ENCODE measurements at regions not wholly inside any gene's neighbourhood (a gene's known extent, or its start where the extent isn't known, plus 50 kb on each side); places are given as distances from the start of the nearest gene placed in this dataset.

DNA sequence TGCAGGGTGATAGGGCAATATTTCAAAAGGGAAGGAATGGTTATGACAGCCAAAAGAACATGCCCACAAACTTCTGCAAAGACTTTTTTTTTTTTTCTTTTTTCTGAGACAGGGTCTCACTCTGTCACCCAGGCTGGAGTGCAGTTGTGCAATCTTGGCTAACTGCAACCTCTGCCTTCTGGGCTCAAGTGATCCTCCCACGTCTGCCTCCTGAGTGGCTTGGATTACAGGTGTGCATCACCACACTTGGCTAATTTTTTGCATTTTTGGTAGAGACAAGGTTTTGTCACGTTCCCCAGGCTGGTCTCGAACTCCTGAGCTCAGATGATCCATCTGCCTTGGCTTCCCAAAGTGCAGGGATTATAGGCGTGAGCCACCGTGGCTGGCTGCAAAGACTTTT lies 117.6 kb upstream of the ADGRF1 start:
- no peaks in the 10 kb centered on the region for H3K27me3 Mint-ChIP-seq
- H3K36me3 Mint-ChIP-seq (ENCODE audit: low read depth): no peaks in the 10 kb centered on the region
- no peak for ATAC-seq
- POLR2A ChIA-PET: interaction anchor here (1.4 kb wide), 1 partner anchor 10 kb away, joined by 6 read pairs; no protein-coding TSS in a partner anchor
- H3K4me1 Mint-ChIP-seq (ENCODE audit: low read depth): no peaks in the 10 kb centered on the region
- no peak overlapping the region for H3K27ac Mint-ChIP-seq
- TF ChIP-seq, protein P1, sequence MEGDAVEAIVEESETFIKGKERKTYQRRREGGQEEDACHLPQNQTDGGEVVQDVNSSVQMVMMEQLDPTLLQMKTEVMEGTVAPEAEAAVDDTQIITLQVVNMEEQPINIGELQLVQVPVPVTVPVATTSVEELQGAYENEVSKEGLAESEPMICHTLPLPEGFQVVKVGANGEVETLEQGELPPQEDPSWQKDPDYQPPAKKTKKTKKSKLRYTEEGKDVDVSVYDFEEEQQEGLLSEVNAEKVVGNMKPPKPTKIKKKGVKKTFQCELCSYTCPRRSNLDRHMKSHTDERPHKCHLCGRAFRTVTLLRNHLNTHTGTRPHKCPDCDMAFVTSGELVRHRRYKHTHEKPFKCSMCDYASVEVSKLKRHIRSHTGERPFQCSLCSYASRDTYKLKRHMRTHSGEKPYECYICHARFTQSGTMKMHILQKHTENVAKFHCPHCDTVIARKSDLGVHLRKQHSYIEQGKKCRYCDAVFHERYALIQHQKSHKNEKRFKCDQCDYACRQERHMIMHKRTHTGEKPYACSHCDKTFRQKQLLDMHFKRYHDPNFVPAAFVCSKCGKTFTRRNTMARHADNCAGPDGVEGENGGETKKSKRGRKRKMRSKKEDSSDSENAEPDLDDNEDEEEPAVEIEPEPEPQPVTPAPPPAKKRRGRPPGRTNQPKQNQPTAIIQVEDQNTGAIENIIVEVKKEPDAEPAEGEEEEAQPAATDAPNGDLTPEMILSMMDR (IDR thresholded peaks at IDR 0.05): no peak
- CTCF ChIA-PET: no interaction called here
- intact Hi-C loops (cut with micrococcal nuclease): no loop called here
- no peaks in the 10 kb centered on the region for H3K9me3 Mint-ChIP-seq
- no peak for DNase-seq
- H3K4me3 Mint-ChIP-seq: no peak overlapping the region

DNA sequence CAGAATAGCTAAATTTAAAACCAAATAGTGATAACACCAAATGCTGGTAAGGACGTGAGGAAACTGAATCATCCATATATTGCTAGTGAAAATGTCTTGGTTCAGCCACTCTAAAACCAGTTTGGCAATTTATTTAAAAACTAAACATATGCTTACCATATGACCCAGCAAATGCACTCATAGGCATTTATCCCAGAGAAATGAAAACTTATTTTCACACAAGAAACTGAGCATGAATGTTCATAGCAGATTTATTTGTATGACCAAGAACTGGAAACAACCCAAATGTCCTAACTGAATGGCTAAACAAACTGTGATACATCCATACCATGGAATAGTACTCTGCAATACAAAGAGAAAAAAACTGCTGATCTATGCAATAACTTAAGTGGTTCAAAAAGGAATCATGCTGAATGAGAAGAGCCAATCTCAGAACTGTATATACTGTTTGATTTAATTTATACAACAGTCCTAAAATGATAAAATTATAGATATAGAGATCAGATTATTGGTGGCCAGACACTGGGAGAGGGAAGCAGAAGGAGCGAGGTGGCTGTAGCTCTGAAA lies 115.6 kb upstream of the ADGRF1 start:
- ChIA-PET POLR2A (no interaction called here), CTCF (no interaction called here)
- TF ChIP-seq, protein P1 (IDR thresholded peaks at IDR 0.05): no peak
- no peak for ATAC-seq
- no peak for DNase-seq
- Mint-ChIP-seq H3K9me3 (no peaks in the 10 kb centered on the region), H3K4me3 (no peak overlapping the region), H3K36me3 (ENCODE audit: low read depth) (no peaks in the 10 kb centered on the region), H3K4me1 (ENCODE audit: low read depth) (no peaks in the 10 kb centered on the region), H3K27me3 (no peaks in the 10 kb centered on the region), H3K27ac (no peak overlapping the region)
- intact Hi-C loops (cut with micrococcal nuclease): no loop called here

DNA sequence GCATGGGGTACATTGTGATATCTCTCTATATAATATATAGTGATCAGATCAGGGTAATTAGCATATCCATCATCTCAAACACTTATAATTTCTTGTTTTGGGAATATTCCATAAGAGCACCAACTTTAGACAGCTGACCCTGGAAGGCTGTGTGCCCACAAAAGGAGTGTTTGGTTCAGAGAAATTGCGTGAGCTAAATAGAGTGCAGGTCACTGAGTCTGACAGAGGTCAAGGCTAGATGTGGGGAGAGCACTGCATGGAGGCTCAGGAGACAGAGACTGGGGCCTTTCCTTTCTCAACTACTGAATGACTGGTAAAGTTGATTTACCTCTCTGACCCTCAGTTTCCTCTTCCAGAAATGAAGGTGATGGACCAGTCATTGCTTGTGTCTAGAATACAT lies 114.9 kb upstream of the ADGRF1 start:
- CTCF ChIA-PET: no interaction called here
- DNase-seq: no peak
- H3K4me3 Mint-ChIP-seq: no peak overlapping the region
- intact Hi-C loops (cut with micrococcal nuclease): no loop called here
- H3K4me1 Mint-ChIP-seq (ENCODE audit: low read depth): no peaks in the 10 kb centered on the region
- no peaks in the 10 kb centered on the region for H3K9me3 Mint-ChIP-seq
- TF ChIP-seq, protein P1 (IDR thresholded peaks at IDR 0.05): no peak
- H3K27ac Mint-ChIP-seq: no peak overlapping the region
- ATAC-seq: no peak
- no peaks in the 10 kb centered on the region for H3K27me3 Mint-ChIP-seq
- H3K36me3 Mint-ChIP-seq (ENCODE audit: low read depth): no peaks in the 10 kb centered on the region
- POLR2A ChIA-PET: no interaction called here

DNA sequence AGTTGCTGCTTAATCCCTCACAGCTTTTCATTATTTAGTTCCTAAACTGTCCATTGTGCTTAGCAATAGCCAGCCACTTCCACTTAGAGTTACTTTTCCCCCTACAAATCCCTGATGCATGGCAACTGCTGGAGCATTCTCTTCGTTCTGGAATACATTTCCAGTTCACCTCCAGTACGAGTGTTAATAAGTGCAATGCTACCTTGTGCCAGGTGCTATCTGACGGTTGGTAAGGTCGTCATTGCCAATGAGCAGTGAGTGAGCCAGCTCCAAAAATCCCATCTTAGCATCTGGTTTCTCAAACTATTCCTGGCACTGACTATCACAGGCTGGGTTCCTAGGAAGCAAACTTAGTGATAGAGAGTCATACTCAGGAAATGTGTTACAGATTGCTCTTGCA lies 114.1 kb upstream of the ADGRF1 start:
- H3K27me3 Mint-ChIP-seq: peaks cover 1% of the 10 kb centered on the region
- CTCF ChIA-PET: no interaction called here
- TF ChIP-seq, protein P1 (IDR thresholded peaks at IDR 0.05): no peak
- DNase-seq (no peak), ATAC-seq (no peak)
- no peak overlapping the region for H3K4me3 Mint-ChIP-seq
- POLR2A ChIA-PET: no interaction called here
- H3K4me1 Mint-ChIP-seq (ENCODE audit: low read depth): no peaks in the 10 kb centered on the region
- H3K36me3 Mint-ChIP-seq (ENCODE audit: low read depth): no peaks in the 10 kb centered on the region
- no peaks in the 10 kb centered on the region for H3K9me3 Mint-ChIP-seq
- H3K27ac Mint-ChIP-seq: no peak overlapping the region
- intact Hi-C loops (cut with micrococcal nuclease): no loop called here

DNA sequence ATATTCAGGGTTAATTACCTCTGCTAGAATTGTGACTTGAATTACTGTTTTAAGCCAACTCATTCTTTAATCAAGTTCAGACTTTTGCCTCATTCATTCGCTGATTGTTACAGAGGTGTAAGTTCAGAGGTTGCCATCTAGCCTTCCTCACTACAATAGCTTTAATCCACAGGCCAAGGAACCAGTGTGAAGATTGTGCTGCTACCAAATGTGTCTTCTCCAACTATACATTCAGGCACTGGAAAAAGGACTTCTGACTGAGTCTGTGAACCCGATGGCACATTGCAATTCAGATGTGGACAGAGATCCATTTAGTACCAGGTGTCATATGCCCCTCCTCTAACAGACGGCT lies 111.2 kb upstream of the ADGRF1 start:
- ChIA-PET POLR2A (no interaction called here), CTCF (interaction anchor here (1.6 kb wide), 1 partner anchor 9 kb away, joined by 3 read pairs; no protein-coding TSS in a partner anchor)
- Mint-ChIP-seq H3K4me3 (no peak overlapping the region), H3K36me3 (ENCODE audit: low read depth) (no peaks in the 10 kb centered on the region), H3K27ac (no peak overlapping the region), H3K27me3 (peaks cover 1% of the 10 kb centered on the region), H3K9me3 (no peaks in the 10 kb centered on the region), H3K4me1 (ENCODE audit: low read depth) (no peaks in the 10 kb centered on the region)
- no peak for DNase-seq
- intact Hi-C loops (cut with micrococcal nuclease): no loop called here
- ATAC-seq: no peak
- TF ChIP-seq, protein P1 (IDR thresholded peaks at IDR 0.05): no peak
